GM10266 (cell line): ENCODE measurements at regions not wholly inside any gene's neighbourhood (a gene's known extent, or its start where the extent isn't known, plus 50 kb on each side); places are given as distances from the start of the nearest gene placed in this dataset.
"Not testable (repeated sequence)": the region's sequence is repeated elsewhere in the genome, so short reads cannot be mapped to it uniquely, and the experiment has no call there.

ENCODE experiments used
- DNase-seq: peaks from one replicate; pipeline ENCODE4 v3.0.0; 2012; ENCODE audit errors: extremely low spot score
- CTCF ChIP-seq: IDR thresholded peaks from 2 replicates; pipeline ENCODE4 v1.5.1; 2012; ENCODE audit warnings: mild to moderate bottlenecking, low read depth; ENCODE audit not compliant: control insufficient read depth, insufficient read depth; ENCODE audit errors: missing control alignments

- DNase-seq: no peak
- no peak for TF ChIP-seq CTCF
Observed at GRCh38 chr3:145070795-145071194, 1090.2 kb downstream of the PLOD2 start.

GRCh38 chr3:145079436-145079835 lies 1081.5 kb downstream of the PLOD2 start:
- DNase-seq: no peak
- no peak for TF ChIP-seq CTCF

GRCh38 chr3:145087038-145087437 lies 1073.9 kb downstream of the PLOD2 start:
- no peak for DNase-seq
- TF ChIP-seq CTCF: no peak

- DNase-seq: no peak
- no peak for TF ChIP-seq CTCF
Observed at GRCh38 chr3:145088917-145089316, 1072.1 kb downstream of the PLOD2 start.

- no peak for DNase-seq
- no peak for TF ChIP-seq CTCF
Observed at GRCh38 chr3:145089337-145089736, 1071.6 kb downstream of the PLOD2 start.

GRCh38 chr3:145094355-145094941 lies 1066.5 kb downstream of the PLOD2 start:
- TF ChIP-seq CTCF: no peak
- DNase-seq: peak; percentile 24

GRCh38 chr3:145111141-145111540 lies 1049.8 kb downstream of the PLOD2 start:
- DNase-seq: not testable (repeated sequence)

- DNase-seq: no peak
- no peak for TF ChIP-seq CTCF
Observed at GRCh38 chr3:145116769-145117168, 1044.2 kb downstream of the PLOD2 start.
